ENCODE measurements at regions not wholly inside any gene's neighbourhood (a gene's known extent, or its start where the extent isn't known, plus 50 kb on each side); places are given as distances from the start of the nearest gene placed in this dataset.
"Not testable (repeated sequence)": the region's sequence is repeated elsewhere in the genome, so short reads cannot be mapped to it uniquely, and the experiment has no call there.

DNA sequence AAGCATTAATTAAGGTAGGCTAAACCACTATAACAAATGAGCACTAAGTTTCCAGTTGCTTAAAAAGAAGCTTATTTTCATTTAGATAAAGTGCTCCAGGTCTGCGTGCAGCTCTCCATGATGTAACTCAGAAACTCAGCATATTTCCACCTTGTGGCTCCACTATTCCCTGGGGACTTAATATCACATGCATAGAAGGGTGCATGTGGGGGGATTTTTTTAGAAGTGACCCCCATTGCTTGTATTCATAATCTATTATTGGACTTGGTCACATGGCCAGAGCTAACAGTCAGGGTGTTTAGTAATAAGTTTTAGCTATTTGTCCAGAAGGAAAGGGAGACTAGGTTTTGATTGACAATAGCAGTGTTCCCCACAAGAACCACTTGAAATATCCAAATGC, 86.8 kb downstream of the TMCO5A start:
- no peaks in the 10 kb centered on the region for H4K20me1 ChIP-seq (ENCODE audit: insufficient read depth, poor library complexity, severe bottlenecking)
- no peaks in the 10 kb centered on the region for H3K36me3 ChIP-seq (replicated peaks; ENCODE audit: insufficient read depth, low read depth)
- no peak for DNase-seq (ENCODE audit: low spot score)
- no peak overlapping the region for H3K4me2 ChIP-seq
- no peaks in the 10 kb centered on the region for H3K27me3 ChIP-seq
- H3K4me3 ChIP-seq, result no peak overlapping the region
- no peak overlapping the region for H2AFZ ChIP-seq
- TF ChIP-seq EZH2 (IDR thresholded peaks at IDR 0.05; ENCODE audit: borderline replicate concordance), result no peak
- TF ChIP-seq CTCF (IDR thresholded peaks at IDR 0.05; ENCODE audit: poor library complexity), result no peak
- no peak for TF ChIP-seq EZH2phosphoT487 (IDR thresholded peaks at IDR 0.05; ENCODE audit: low read depth, severe bottlenecking, unreplicated experiment)
- H3K27ac ChIP-seq, result no peak overlapping the region
- H3K4me1 ChIP-seq (ENCODE audit: insufficient read depth), result no peaks in the 10 kb centered on the region
- no peaks in the 10 kb centered on the region for H3K9me2 ChIP-seq (replicated peaks; ENCODE audit: insufficient read depth)
- no peaks in the 10 kb centered on the region for H3K9me3 ChIP-seq (ENCODE audit: low read depth)
- 80% methylated on average over 1 of the region's 1 CpG for WGBS (ENCODE audit: low lambda C conversion rate, missing lambda C conversion rate)
- no peaks in the 10 kb centered on the region for H3K79me2 ChIP-seq

GRCh38 chr15:38024293-38025091, 90.1 kb downstream of the TMCO5A start:
- Histone ChIP-seq H4K20me1 (ENCODE audit: insufficient read depth, poor library complexity, severe bottlenecking) (no peaks in the 10 kb centered on the region), H3K9me2 (replicated peaks; ENCODE audit: insufficient read depth) (no peaks in the 10 kb centered on the region), H3K79me2 (no peaks in the 10 kb centered on the region), H3K27ac (no peak overlapping the region), H3K4me3 (no peak overlapping the region), H3K27me3 (no peaks in the 10 kb centered on the region), H3K4me2 (no peak overlapping the region), H3K4me1 (ENCODE audit: insufficient read depth) (no peaks in the 10 kb centered on the region), H2AFZ (no peak overlapping the region), H3K9me3 (ENCODE audit: low read depth) (no peaks in the 10 kb centered on the region), H3K36me3 (replicated peaks; ENCODE audit: insufficient read depth, low read depth) (no peaks in the 10 kb centered on the region)
- no peak for DNase-seq (ENCODE audit: low spot score)
- no peak for TF ChIP-seq CTCF (IDR thresholded peaks at IDR 0.05; ENCODE audit: poor library complexity)
- TF ChIP-seq EZH2 (IDR thresholded peaks at IDR 0.05; ENCODE audit: borderline replicate concordance), result no peak
- no peak for TF ChIP-seq EZH2phosphoT487 (IDR thresholded peaks at IDR 0.05; ENCODE audit: low read depth, severe bottlenecking, unreplicated experiment)
- 97% methylated on average over 2 of the region's 2 CpGs for WGBS (ENCODE audit: low lambda C conversion rate, missing lambda C conversion rate)

DNA sequence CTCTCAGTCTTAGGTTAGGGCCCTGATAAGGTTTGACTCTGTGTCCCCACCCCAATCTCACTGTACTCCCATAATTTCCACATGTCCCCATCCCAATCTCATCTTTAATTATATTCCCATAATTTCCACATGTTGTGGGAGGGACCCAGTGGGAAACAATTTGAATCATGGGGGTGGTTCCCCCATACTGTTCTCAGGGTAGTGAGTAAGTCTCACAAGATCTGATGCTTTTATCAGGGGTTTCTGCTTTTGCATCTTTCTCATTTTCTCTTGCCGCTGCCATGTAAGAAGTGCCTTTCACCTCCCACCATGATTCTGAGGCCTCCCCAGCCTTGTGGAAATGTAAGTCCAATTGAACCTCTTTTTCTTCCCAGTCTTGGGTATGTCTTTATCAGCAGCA, 91.2 kb downstream of the TMCO5A start:
- not testable (repeated sequence) for DNase-seq (ENCODE audit: low spot score); H3K27me3 ChIP-seq; H3K4me3 ChIP-seq; H3K4me2 ChIP-seq; H2AFZ ChIP-seq; H3K36me3 ChIP-seq (replicated peaks; ENCODE audit: insufficient read depth, low read depth); H3K9me2 ChIP-seq (replicated peaks; ENCODE audit: insufficient read depth); H3K4me1 ChIP-seq (ENCODE audit: insufficient read depth); H3K27ac ChIP-seq; H4K20me1 ChIP-seq (ENCODE audit: insufficient read depth, poor library complexity, severe bottlenecking); H3K9me3 ChIP-seq (ENCODE audit: low read depth); H3K79me2 ChIP-seq
- WGBS (ENCODE audit: low lambda C conversion rate, missing lambda C conversion rate), result 100% methylated on average over 1 of the region's 1 CpG

DNA sequence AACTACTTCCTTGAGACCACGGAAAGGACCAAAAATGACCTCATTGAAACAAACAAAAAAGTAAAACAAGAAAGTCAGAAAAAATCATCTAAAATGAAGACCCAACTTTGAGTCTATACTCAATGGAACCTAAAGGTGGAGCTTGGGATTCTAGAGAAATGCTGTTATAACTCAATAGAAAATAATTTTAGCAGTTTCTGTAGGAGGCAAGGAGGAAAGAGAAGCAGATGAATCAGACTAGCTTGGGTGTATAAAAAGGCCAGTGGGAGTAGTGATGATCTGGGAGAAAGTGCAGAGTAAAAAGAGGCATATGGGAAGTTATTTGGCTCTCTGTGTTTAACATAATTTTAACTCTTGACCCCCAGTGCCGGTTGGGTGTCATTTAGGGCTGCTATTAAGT, 94.4 kb downstream of the TMCO5A start:
- DNase-seq (ENCODE audit: low spot score), result no peak
- no peaks in the 10 kb centered on the region for H3K9me2 ChIP-seq (replicated peaks; ENCODE audit: insufficient read depth)
- H3K27ac ChIP-seq, result no peak overlapping the region
- H3K4me1 ChIP-seq (ENCODE audit: insufficient read depth), result no peaks in the 10 kb centered on the region
- no peaks in the 10 kb centered on the region for H4K20me1 ChIP-seq (ENCODE audit: insufficient read depth, poor library complexity, severe bottlenecking)
- H2AFZ ChIP-seq, result no peak overlapping the region
- TF ChIP-seq CTCF (IDR thresholded peaks at IDR 0.05; ENCODE audit: poor library complexity) (no peak), EZH2 (IDR thresholded peaks at IDR 0.05; ENCODE audit: borderline replicate concordance) (no peak), EZH2phosphoT487 (IDR thresholded peaks at IDR 0.05; ENCODE audit: low read depth, severe bottlenecking, unreplicated experiment) (no peak)
- H3K79me2 ChIP-seq, result no peaks in the 10 kb centered on the region
- H3K4me2 ChIP-seq, result no peak overlapping the region
- 78% methylated on average over 2 of the region's 2 CpGs for WGBS (ENCODE audit: low lambda C conversion rate, missing lambda C conversion rate)
- H3K9me3 ChIP-seq (ENCODE audit: low read depth), result no peaks in the 10 kb centered on the region
- H3K4me3 ChIP-seq, result no peak overlapping the region
- H3K27me3 ChIP-seq, result no peaks in the 10 kb centered on the region
- no peaks in the 10 kb centered on the region for H3K36me3 ChIP-seq (replicated peaks; ENCODE audit: insufficient read depth, low read depth)
